ENCODE measurements at regions not wholly inside any gene's neighbourhood (a gene's known extent, or its start where the extent isn't known, plus 50 kb on each side); places are given as distances from the start of the nearest gene placed in this dataset.
A peak's percentile ranks its signal among the peaks of the same experiment; 100 is the strongest.
"Not testable (repeated sequence)": the region's sequence is repeated elsewhere in the genome, so short reads cannot be mapped to it uniquely, and the experiment has no call there.

GRCh38 chr9:115877852-115878438, 275.6 kb upstream of the PAPPA start:
- H3K4me2 ChIP-seq = no peak overlapping the region
- no peak overlapping the region for H3K27ac ChIP-seq
- peaks cover 0 to 5% (median 0%) of the 10 kb centered on the region in 10 experiments; a peak in 4 of 20 replicates for H3K4me1 ChIP-seq
- H3K9me3 ChIP-seq (replicated peaks in 1 of 11) = peaks cover 0 to 6% (median 0%) of the 10 kb centered on the region in 11 experiments; a peak in 1 of 22 replicates
- no peak overlapping the region for H3K4me3 ChIP-seq
- H3K27me3 ChIP-seq = no peaks in the 10 kb centered on the region
- no peaks in the 10 kb centered on the region for H4K20me1 ChIP-seq
- no peak for TF ChIP-seq Cebpa-rat (IDR thresholded peaks at IDR 0.05)
- H3K36me3 ChIP-seq = no peaks in the 10 kb centered on the region
- H3K9ac ChIP-seq = no peak overlapping the region

DNA sequence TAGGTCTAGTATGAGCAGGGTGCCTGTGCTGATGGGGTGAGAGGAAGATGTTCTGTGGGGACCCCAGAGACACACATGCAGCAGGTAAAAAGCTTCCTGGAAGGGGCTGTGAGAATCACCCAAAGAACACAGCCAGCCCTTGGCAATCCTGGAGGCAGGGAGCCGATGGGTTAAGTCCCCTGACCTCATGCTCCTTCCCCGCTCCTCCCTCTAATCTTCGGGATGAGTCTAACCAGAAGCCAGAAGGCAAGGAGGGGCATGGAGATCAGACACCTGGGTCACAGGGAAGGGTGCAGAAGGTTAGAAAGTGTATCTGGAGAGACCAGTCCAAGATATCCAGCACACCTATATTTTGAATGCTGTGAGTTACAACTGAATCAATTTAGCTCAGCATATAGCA, 274.1 kb upstream of the PAPPA start:
- Histone ChIP-seq H3K27me3 (no peaks in the 10 kb centered on the region), H3K4me2 (no peak overlapping the region), H3K4me1 (peaks cover 0 to 10% (median 0%) of the 10 kb centered on the region in 10 experiments; a peak in 4 of 20 replicates), H4K20me1 (no peaks in the 10 kb centered on the region), H3K27ac (no peak overlapping the region), H3K4me3 (no peak overlapping the region), H3K9me3 (replicated peaks in 1 of 11) (peaks cover 0 to 6% (median 0%) of the 10 kb centered on the region in 11 experiments; a peak in 1 of 22 replicates), H3K9ac (no peak overlapping the region), H3K36me3 (no peaks in the 10 kb centered on the region)
- TF ChIP-seq Cebpa-rat (IDR thresholded peaks at IDR 0.05) = no peak

DNA sequence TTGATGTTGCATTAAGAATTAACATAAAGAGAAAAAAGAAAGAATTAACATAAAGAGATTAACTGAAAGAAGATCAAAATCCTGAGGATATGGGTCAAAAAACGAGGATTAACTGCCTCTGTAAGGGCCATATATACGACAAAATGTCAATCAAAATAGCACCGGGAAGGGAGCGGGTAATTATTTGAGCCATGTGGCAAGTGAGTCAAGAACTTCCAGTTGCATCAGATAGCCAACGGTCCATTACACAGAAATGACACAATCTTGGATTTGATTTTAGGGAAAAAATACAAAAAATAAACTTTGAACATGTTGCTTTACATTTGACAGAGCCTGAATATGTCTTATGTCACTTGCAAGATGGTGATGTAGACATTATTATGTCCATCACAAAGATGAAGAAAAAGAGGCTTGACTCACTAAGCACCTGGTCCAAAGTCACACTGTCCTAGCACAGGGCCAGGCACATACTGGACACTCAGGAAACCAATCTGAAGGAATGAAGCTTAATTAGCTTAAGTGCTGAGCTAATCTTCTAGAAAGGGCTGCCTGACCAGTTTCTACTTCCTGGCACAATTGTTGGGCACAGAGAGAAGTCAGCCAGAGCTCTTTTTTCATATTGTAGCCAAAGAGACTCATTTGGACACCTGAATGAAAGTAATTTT, 273.2 kb upstream of the PAPPA start:
- Histone ChIP-seq H3K4me2 (no peak overlapping the region), H3K4me3 (no peak overlapping the region), H3K27me3 (no peaks in the 10 kb centered on the region), H3K4me1 (peaks cover 0 to 10% (median 0%) of the 10 kb centered on the region in 10 experiments; a peak in 4 of 20 replicates), H3K9ac (no peak overlapping the region), H3K36me3 (no peaks in the 10 kb centered on the region), H3K27ac (no peak overlapping the region), H4K20me1 (no peaks in the 10 kb centered on the region), H3K9me3 (replicated peaks in 1 of 11) (peaks cover 0 to 6% (median 0%) of the 10 kb centered on the region in 11 experiments; a peak in 1 of 22 replicates)
- TF ChIP-seq Cebpa-rat (IDR thresholded peaks at IDR 0.05) = no peak

DNA sequence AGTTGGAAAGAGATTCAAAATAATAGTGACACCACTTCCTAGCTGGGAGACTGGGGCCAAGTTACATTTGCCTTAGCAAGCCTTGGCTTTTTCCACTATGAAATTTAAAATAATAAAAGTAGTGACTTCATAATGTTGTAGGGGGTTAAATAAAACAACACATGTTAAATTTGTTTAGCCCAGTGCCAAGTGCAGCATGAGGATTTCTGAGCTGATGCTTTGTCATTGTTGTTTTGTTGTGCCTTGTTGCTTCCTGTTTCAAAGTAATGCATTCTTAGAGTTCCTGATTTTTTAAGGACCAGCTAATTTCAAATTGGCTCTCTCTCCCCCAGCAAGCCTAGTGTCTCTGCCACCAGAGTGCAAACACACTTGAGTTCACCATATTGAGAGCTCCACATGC, 270.7 kb upstream of the PAPPA start:
- no peaks in the 10 kb centered on the region for H3K27me3 ChIP-seq
- peak overlapping the region in 2 of 11 experiments; percentile 10 to 41; a peak in 2 of 22 replicates for H3K4me2 ChIP-seq
- H3K9ac ChIP-seq = no peak overlapping the region
- no peaks in the 10 kb centered on the region for H4K20me1 ChIP-seq
- no peak overlapping the region for H3K4me3 ChIP-seq
- H3K36me3 ChIP-seq = no peaks in the 10 kb centered on the region
- H3K4me1 ChIP-seq = peaks cover 0 to 10% (median 0%) of the 10 kb centered on the region in 10 experiments; a peak in 4 of 20 replicates
- no peaks in the 10 kb centered on the region for H3K9me3 ChIP-seq (replicated peaks in 1 of 11)
- no peak for TF ChIP-seq Cebpa-rat (IDR thresholded peaks at IDR 0.05)
- H3K27ac ChIP-seq = peak overlapping the region in 3 of 11 experiments; percentile 20 to 65 (median 57); a peak in 5 of 22 replicates

- H3K9me3 ChIP-seq (replicated peaks in 1 of 11) = no peaks in the 10 kb centered on the region
- H3K9ac ChIP-seq = no peak overlapping the region
- H3K27me3 ChIP-seq = no peaks in the 10 kb centered on the region
- peak overlapping the region in 2 of 11 experiments; percentile 10 to 41; a peak in 2 of 22 replicates for H3K4me2 ChIP-seq
- no peak overlapping the region for H3K4me3 ChIP-seq
- H4K20me1 ChIP-seq = no peaks in the 10 kb centered on the region
- H3K36me3 ChIP-seq = no peaks in the 10 kb centered on the region
- TF ChIP-seq Cebpa-rat (IDR thresholded peaks at IDR 0.05) = no peak
- peak overlapping the region in 2 of 11 experiments; percentile 57 to 65; a peak in 4 of 22 replicates for H3K27ac ChIP-seq
- peaks cover 0 to 10% (median 0%) of the 10 kb centered on the region in 10 experiments; a peak in 4 of 20 replicates for H3K4me1 ChIP-seq
Observed at GRCh38 chr9:115883467-115884329, 269.9 kb upstream of the PAPPA start.

GRCh38 chr9:115884846-115885245, 268.7 kb upstream of the PAPPA start:
- Histone ChIP-seq H3K4me1 (peaks cover 0 to 10% (median 0%) of the 10 kb centered on the region in 10 experiments; a peak in 4 of 20 replicates), H3K27ac (no peak overlapping the region), H3K9ac (no peak overlapping the region), H3K36me3 (no peaks in the 10 kb centered on the region), H3K9me3 (replicated peaks in 1 of 11) (no peaks in the 10 kb centered on the region), H3K4me3 (no peak overlapping the region), H3K4me2 (no peak overlapping the region), H3K27me3 (no peaks in the 10 kb centered on the region), H4K20me1 (no peaks in the 10 kb centered on the region)
- no peak for TF ChIP-seq Cebpa-rat (IDR thresholded peaks at IDR 0.05)

DNA sequence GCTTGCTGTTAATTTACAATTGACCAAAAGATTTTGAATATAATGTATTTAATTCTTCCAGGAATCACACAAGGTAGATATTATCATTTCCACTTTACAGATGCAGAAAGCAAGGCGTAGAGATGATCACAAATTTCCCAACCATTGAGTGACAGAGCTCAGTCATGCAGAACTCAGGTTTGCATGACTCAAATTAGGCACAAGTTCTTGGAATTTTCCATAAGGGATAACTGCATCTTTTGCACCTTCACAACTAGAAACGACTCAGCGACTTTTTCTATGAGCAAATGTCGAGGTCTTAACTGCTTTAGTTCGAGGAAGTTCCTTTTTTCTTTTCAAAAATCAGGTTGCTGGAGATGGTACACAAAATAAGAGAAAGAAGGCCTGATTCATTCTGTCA, 265.5 kb upstream of the PAPPA start:
- Histone ChIP-seq H3K4me1 (peaks cover 0 to 4% (median 0%) of the 10 kb centered on the region in 10 experiments; a peak in 4 of 20 replicates), H3K36me3 (no peaks in the 10 kb centered on the region), H3K9ac (no peak overlapping the region), H3K27me3 (no peaks in the 10 kb centered on the region), H3K4me3 (no peak overlapping the region), H3K4me2 (no peak overlapping the region), H4K20me1 (no peaks in the 10 kb centered on the region), H3K27ac (no peak overlapping the region), H3K9me3 (replicated peaks in 1 of 11) (no peaks in the 10 kb centered on the region)
- TF ChIP-seq Cebpa-rat (IDR thresholded peaks at IDR 0.05) = no peak

DNA sequence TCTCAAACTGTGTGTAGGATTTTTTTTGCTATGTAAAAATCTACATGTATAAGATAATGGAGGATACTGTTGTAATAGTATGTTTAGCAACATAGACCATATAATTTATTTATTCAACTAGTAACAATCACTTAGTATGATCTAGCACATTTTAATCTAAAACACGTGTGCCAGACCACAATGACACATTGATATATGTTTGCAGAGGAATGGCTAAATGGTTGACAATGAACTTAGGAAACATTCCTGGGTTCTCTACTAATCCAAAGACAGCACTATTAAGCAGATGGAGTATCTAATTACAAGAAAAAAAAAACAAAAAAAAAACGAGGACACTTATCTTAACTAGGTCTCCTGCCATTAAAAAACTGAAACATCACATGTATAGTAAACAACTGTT, 261.7 kb upstream of the PAPPA start:
- H3K4me3 ChIP-seq = no peak overlapping the region
- no peak overlapping the region for H3K9ac ChIP-seq
- no peak for TF ChIP-seq Cebpa-rat (IDR thresholded peaks at IDR 0.05)
- no peaks in the 10 kb centered on the region for H3K4me1 ChIP-seq
- H3K36me3 ChIP-seq = no peaks in the 10 kb centered on the region
- no peaks in the 10 kb centered on the region for H3K27me3 ChIP-seq
- no peaks in the 10 kb centered on the region for H4K20me1 ChIP-seq
- H3K27ac ChIP-seq = no peak overlapping the region
- no peaks in the 10 kb centered on the region for H3K9me3 ChIP-seq (replicated peaks in 1 of 11)
- no peak overlapping the region for H3K4me2 ChIP-seq

GRCh38 chr9:115898478-115898877, 255.1 kb upstream of the PAPPA start:
- not testable (repeated sequence) for H3K4me3 ChIP-seq; H3K4me1 ChIP-seq; H4K20me1 ChIP-seq; H3K27me3 ChIP-seq; H3K36me3 ChIP-seq; H3K27ac ChIP-seq; H3K9me3 ChIP-seq (replicated peaks in 1 of 11); H3K9ac ChIP-seq; H3K4me2 ChIP-seq

Measured in BLaER1 treated with 17β-estradiol and CSF1 and Interleukin-3, amounts not matched to agents 10 nM and 100 nM (cell line).